ENCODE measurements at regions not wholly inside any gene's neighbourhood (a gene's known extent, or its start where the extent isn't known, plus 50 kb on each side); places are given as distances from the start of the nearest gene placed in this dataset.
"Not testable (repeated sequence)": the region's sequence is repeated elsewhere in the genome, so short reads cannot be mapped to it uniquely, and the experiment has no call there.

GRCh38 chrY:19567051-19567921, 177.2 kb downstream of the KDM5D start:
- Mint-ChIP-seq H3K27ac (peak overlapping the region; percentile 98 to 99), H3K9me3 (no peaks in the 10 kb centered on the region), H3K36me3 (peaks cover 0 to 5% of the 10 kb centered on the region in 2 donors)
- peak; percentile 60 to 83 for DNase-seq (ENCODE audit: low spot score in 2 of 2)
- peak; percentile 82 to 91 for ATAC-seq

GRCh38 chrY:19559161-19559560, 185.4 kb downstream of the KDM5D start:
- no peak for ATAC-seq
- no peak overlapping the region for H3K27ac Mint-ChIP-seq
- H3K9me3 Mint-ChIP-seq: no peaks in the 10 kb centered on the region
- H3K36me3 Mint-ChIP-seq: no peaks in the 10 kb centered on the region
- no peak for DNase-seq (ENCODE audit: low spot score in 2 of 2)

- no peaks in the 10 kb centered on the region for H3K9me3 Mint-ChIP-seq
- no peak for ATAC-seq
- no peak for DNase-seq (ENCODE audit: low spot score in 2 of 2)
- no peak overlapping the region for H3K27ac Mint-ChIP-seq
- H3K36me3 Mint-ChIP-seq: no peaks in the 10 kb centered on the region
Observed at GRCh38 chrY:19549671-19550466, 194.7 kb downstream of the KDM5D start.

GRCh38 chrY:19541475-19542306, 202.8 kb downstream of the KDM5D start:
- ATAC-seq (no peak), DNase-seq (ENCODE audit: low spot score in 2 of 2) (no peak)
- no peaks in the 10 kb centered on the region for H3K9me3 Mint-ChIP-seq
- no peaks in the 10 kb centered on the region for H3K36me3 Mint-ChIP-seq
- H3K27ac Mint-ChIP-seq: no peak overlapping the region

- not testable (repeated sequence) for DNase-seq (ENCODE audit: low spot score in 2 of 2); H3K36me3 Mint-ChIP-seq; H3K27ac Mint-ChIP-seq; ATAC-seq; H3K9me3 Mint-ChIP-seq
Observed at GRCh38 chrY:19535697-19536096, 208.8 kb downstream of the KDM5D start.

GRCh38 chrY:19521976-19522375, 222.6 kb downstream of the KDM5D start:
- DNase-seq (ENCODE audit: low spot score in 2 of 2): no peak
- Mint-ChIP-seq H3K9me3 (peaks cover 0 to 2% of the 10 kb centered on the region in 2 donors), H3K36me3 (peaks cover 2 to 5% of the 10 kb centered on the region in 2 donors), H3K27ac (no peak overlapping the region)
- ATAC-seq: peak; percentile 51 to 53

GRCh38 chrY:19503092-19503449, 241.5 kb downstream of the KDM5D start:
- H3K9me3 Mint-ChIP-seq: no peaks in the 10 kb centered on the region
- DNase-seq (ENCODE audit: low spot score in 2 of 2) (peak in 1 of 2 donors; percentile 22), ATAC-seq (peak; percentile 64 to 68)
- H3K27ac Mint-ChIP-seq: peak overlapping the region; percentile 92 to 93
- H3K36me3 Mint-ChIP-seq: no peaks in the 10 kb centered on the region

- peak overlapping the region; percentile 92 to 93 for H3K27ac Mint-ChIP-seq
- DNase-seq (ENCODE audit: low spot score in 2 of 2): peak in 1 of 2 donors; percentile 3
Observed at GRCh38 chrY:19502169-19503091, 242.1 kb downstream of the KDM5D start.

GRCh38 chrY:19498556-19498955, 246.0 kb downstream of the KDM5D start:
- Mint-ChIP-seq H3K9me3 (no peaks in the 10 kb centered on the region), H3K36me3 (no peaks in the 10 kb centered on the region), H3K27ac (peak overlapping the region in 1 of 2 donors; percentile 71)
- DNase-seq (ENCODE audit: low spot score in 2 of 2) (no peak), ATAC-seq (peak; percentile 34 to 52)

More at GRCh38 chrY:19502169-19503091, 242.1 kb downstream of the KDM5D start:
- peak; percentile 62 to 71 for ATAC-seq
- H3K9me3 Mint-ChIP-seq: no peaks in the 10 kb centered on the region
- H3K36me3 Mint-ChIP-seq: no peaks in the 10 kb centered on the region

GRCh38 chrY:19487494-19487893, 257.0 kb downstream of the KDM5D start:
- ATAC-seq: no peak
- Mint-ChIP-seq H3K9me3 (peaks cover 10 to 12% of the 10 kb centered on the region in 2 donors), H3K36me3 (peaks cover 22 to 31% of the 10 kb centered on the region in 2 donors), H3K27ac (no peak overlapping the region)
- no peak for DNase-seq (ENCODE audit: low spot score in 2 of 2)

- ATAC-seq (no peak), DNase-seq (ENCODE audit: low spot score in 2 of 2) (no peak)
- Mint-ChIP-seq H3K36me3 (peaks cover 21 to 26% of the 10 kb centered on the region in 2 donors), H3K9me3 (peaks cover 6 to 8% of the 10 kb centered on the region in 2 donors), H3K27ac (no peak overlapping the region)
Observed at GRCh38 chrY:19484997-19485396, 259.5 kb downstream of the KDM5D start.

- H3K36me3 Mint-ChIP-seq: peaks cover 11 to 37% of the 10 kb centered on the region in 2 donors
- no peak overlapping the region for H3K27ac Mint-ChIP-seq
- H3K9me3 Mint-ChIP-seq: peaks cover 0 to 4% of the 10 kb centered on the region in 2 donors
- ATAC-seq (no peak), DNase-seq (ENCODE audit: low spot score in 2 of 2) (no peak)
Observed at GRCh38 chrY:19479141-19479540, 265.4 kb downstream of the KDM5D start.

GRCh38 chrY:19477959-19478358, 266.6 kb downstream of the KDM5D start:
- Mint-ChIP-seq H3K27ac (no peak overlapping the region), H3K36me3 (peaks cover 13 to 32% of the 10 kb centered on the region in 2 donors), H3K9me3 (no peaks in the 10 kb centered on the region)
- DNase-seq (ENCODE audit: low spot score in 2 of 2): no peak
- no peak for ATAC-seq

- Mint-ChIP-seq H3K9me3 (peaks cover 5 to 10% of the 10 kb centered on the region in 2 donors), H3K27ac (no peak overlapping the region), H3K36me3 (peaks cover 6% of the 10 kb centered on the region in 2 donors)
- no peak for DNase-seq (ENCODE audit: low spot score in 2 of 2)
- no peak for ATAC-seq
Observed at GRCh38 chrY:19465809-19466208, 278.7 kb downstream of the KDM5D start.

- ATAC-seq: peak; percentile 78 to 80
- Mint-ChIP-seq H3K36me3 (peaks cover 7 to 24% of the 10 kb centered on the region in 2 donors), H3K27ac (no peak overlapping the region), H3K9me3 (peaks cover 5% of the 10 kb centered on the region in 2 donors)
- no peak for DNase-seq (ENCODE audit: low spot score in 2 of 2)
Observed at GRCh38 chrY:19456855-19457448, 287.6 kb downstream of the KDM5D start.
